ENCODE measurements at regions not wholly inside any gene's neighbourhood (a gene's known extent, or its start where the extent isn't known, plus 50 kb on each side); places are given as distances from the start of the nearest gene placed in this dataset.

DNA sequence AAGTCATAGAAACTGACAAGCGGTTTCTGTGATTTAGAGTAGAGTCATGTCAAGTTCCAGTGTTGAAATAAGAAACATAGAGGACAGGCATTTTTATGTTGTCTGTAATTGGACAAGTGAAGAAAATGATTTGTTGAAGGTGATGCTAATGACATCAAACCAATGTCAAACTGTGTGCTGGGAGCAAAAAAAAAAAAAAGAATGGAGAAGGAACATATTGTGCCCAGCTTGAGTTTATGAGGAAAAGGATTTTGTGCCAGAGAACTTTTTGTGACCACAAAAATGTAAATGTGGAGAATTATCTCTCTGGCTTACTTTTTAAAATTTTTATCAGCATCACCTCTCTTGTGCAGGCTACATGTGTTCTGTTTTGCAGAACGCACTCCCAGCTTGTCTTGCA, 495.7 kb downstream of the RAPGEF2 start:
- no peak overlapping the region for H2BK5ac ChIP-seq (ENCODE audit: low read depth, low read length)
- ChIA-PET POLR2A (ENCODE audit: partially characterized antibody) (no interaction called here), CTCF (ENCODE audit: partially characterized antibody) (interaction anchor here (0.7 to 0.9 kb wide), 2 partner anchors 22 to 166 kb away, joined by 3 read pairs; no protein-coding TSS in a partner anchor)
- no peak overlapping the region for H3K4ac ChIP-seq (replicated peaks; ENCODE audit: insufficient read length, low read depth, low read length)
- H2BK12ac ChIP-seq (ENCODE audit: low read depth, low read length): no peak overlapping the region
- no peaks in the 10 kb centered on the region for H3K79me1 ChIP-seq (ENCODE audit: low read depth, low read length)
- peaks cover 2 to 16% (median 7%) of the 10 kb centered on the region in 4 experiments; a peak in 6 of 7 replicates for H3K4me1 ChIP-seq (replicated peaks in 1 of 4; ENCODE audit: control insufficient read depth in 3 of 4, insufficient read depth in 4 of 4, low read length in 3 of 4)
- H4K91ac ChIP-seq (replicated peaks; ENCODE audit: insufficient read length, low read length): no peak overlapping the region
- no peaks in the 10 kb centered on the region for H3K27me3 ChIP-seq (replicated peaks in 1 of 4; ENCODE audit: control insufficient read depth in 3 of 4, extremely low read depth in 1 of 4, insufficient read depth in 3 of 4, low read length in 3 of 4)
- no peaks in the 10 kb centered on the region for H4K20me1 ChIP-seq (replicated peaks in 1 of 2; ENCODE audit: control insufficient read depth in 1 of 2, insufficient read depth in 2 of 2, low read length in 2 of 2)
- H3K23me2 ChIP-seq (ENCODE audit: low read depth, low read length): no peaks in the 10 kb centered on the region
- no peak overlapping the region for H3K23ac ChIP-seq (ENCODE audit: insufficient read length)
- FAIRE-seq: no peak
- no peak overlapping the region for H4K5ac ChIP-seq (ENCODE audit: insufficient read length, low read depth, low read length)
- no peaks in the 10 kb centered on the region for H3K9me3 ChIP-seq (ENCODE audit: insufficient read depth in 2 of 2, low read depth in 1 of 2, low read length in 1 of 2)
- H3K9ac ChIP-seq (replicated peaks in 1 of 4; ENCODE audit: extremely low read depth in 1 of 4, low read depth in 3 of 4, low read length in 3 of 4): no peak overlapping the region
- no peak overlapping the region for H3K4me3 ChIP-seq (ENCODE audit: extremely low read depth in 1 of 4, insufficient read depth in 2 of 4, low read depth in 3 of 4, low read length in 4 of 4)
- no peak overlapping the region for H2AFZ ChIP-seq (ENCODE audit: low read length)
- no peaks in the 10 kb centered on the region for H3K79me2 ChIP-seq (ENCODE audit: control insufficient read depth in 1 of 2, insufficient read depth in 2 of 2, low read length in 2 of 2)
- no peak overlapping the region for H4K8ac ChIP-seq (ENCODE audit: extremely low read depth, insufficient read depth, low read length)
- no peak overlapping the region for H3K4me2 ChIP-seq (ENCODE audit: insufficient read depth in 1 of 2, low read depth in 2 of 2, low read length in 2 of 2)
- H2BK20ac ChIP-seq (ENCODE audit: low read length): no peak overlapping the region
- DNase-seq (ENCODE audit: low read depth in 1 of 2, low spot score in 2 of 2): no peak
- no peak overlapping the region for H3K27ac ChIP-seq (ENCODE audit: low read depth, low read length)
- H2BK120ac ChIP-seq (replicated peaks; ENCODE audit: low read depth, low read length): no peak overlapping the region
- H3K14ac ChIP-seq (ENCODE audit: insufficient read length): no peak overlapping the region
- TF ChIP-seq, protein P1, sequence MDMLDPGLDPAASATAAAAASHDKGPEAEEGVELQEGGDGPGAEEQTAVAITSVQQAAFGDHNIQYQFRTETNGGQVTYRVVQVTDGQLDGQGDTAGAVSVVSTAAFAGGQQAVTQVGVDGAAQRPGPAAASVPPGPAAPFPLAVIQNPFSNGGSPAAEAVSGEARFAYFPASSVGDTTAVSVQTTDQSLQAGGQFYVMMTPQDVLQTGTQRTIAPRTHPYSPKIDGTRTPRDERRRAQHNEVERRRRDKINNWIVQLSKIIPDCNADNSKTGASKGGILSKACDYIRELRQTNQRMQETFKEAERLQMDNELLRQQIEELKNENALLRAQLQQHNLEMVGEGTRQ (IDR thresholded peaks at IDR 0.05; ENCODE audit: low read length): no peak
- TF ChIP-seq NRF1 (IDR thresholded peaks at IDR 0.05; ENCODE audit: low read depth, low read length) (no peak), SAP30 (IDR thresholded peaks at IDR 0.05; ENCODE audit: insufficient read depth, insufficient replicate concordance, low read length) (no peak)
- no peak overlapping the region for H3K18ac ChIP-seq (ENCODE audit: extremely low read depth, low read length)
- no peak overlapping the region for H2AK5ac ChIP-seq (ENCODE audit: low read depth, low read length)
- no peak overlapping the region for H2BK15ac ChIP-seq (ENCODE audit: low read length)
- no peak overlapping the region for H3K56ac ChIP-seq (replicated peaks; ENCODE audit: insufficient read length, low read depth, low read length)
- 94% methylated on average over 2 of the region's 2 CpGs; no CpG with 5 or more reads in 1 of the 2 experiments for WGBS, 2 experiments (ENCODE audit: extremely low coverage in 1 of 2, insufficient coverage in 1 of 2, insufficient read length in 1 of 2, insufficient replicate concordance in 2 of 2, low coverage in 1 of 2, low lambda C conversion rate in 2 of 2, missing lambda C conversion rate in 1 of 2)
- no peaks in the 10 kb centered on the region; a peak in 1 of 8 replicates for H3K36me3 ChIP-seq (ENCODE audit: control insufficient read depth in 2 of 4, insufficient read depth in 4 of 4, low read length in 3 of 4)

Measured in H1 (cell line).